Left cardiac atrium (tissue), 4 donors: ENCODE measurements at regions not wholly inside any gene's neighbourhood (a gene's known extent, or its start where the extent isn't known, plus 50 kb on each side); places are given as distances from the start of the nearest gene placed in this dataset.
"Not testable (repeated sequence)": the region's sequence is repeated elsewhere in the genome, so short reads cannot be mapped to it uniquely, and the experiment has no call there.

Experiments
- ATAC-seq, 2 donors: fragments of 200-7000 bp; cut with Tn5 transposase; one replicate each; pipeline ENCODE4 v1.9.1; 2020; ENCODE audit warnings: mild to moderate bottlenecking in 2 of 2, moderate library complexity in 2 of 2
- DNase-seq: peaks from one replicate; pipeline ENCODE4 v3.0.0-alpha.2; 2020
- intact Hi-C, 2 donors: fragments of 100-400 bp; cut with DNase I; formaldehyde crosslinking; loops; one replicate each; pipeline versions ENCODE4 v1.14.1 to v1.15.1; 2022 to 2023
- donor health status: DM: no; HTN: yes; CAD: no.
- donor health status: DM: no; HTN: yes; CAD: no; lungs with severe emphysema.
- donor health status: DM: yes; HTN: yes; CAD: no.
- donor health status: Dilated cardiomyopathy.

- DNase-seq (no peak), ATAC-seq (no peak)
- intact Hi-C loops: no loop called here
These were observed 181.3 kb upstream of the FOXK1 start for GRCh38 chr7:4500812-4501211.

DNA sequence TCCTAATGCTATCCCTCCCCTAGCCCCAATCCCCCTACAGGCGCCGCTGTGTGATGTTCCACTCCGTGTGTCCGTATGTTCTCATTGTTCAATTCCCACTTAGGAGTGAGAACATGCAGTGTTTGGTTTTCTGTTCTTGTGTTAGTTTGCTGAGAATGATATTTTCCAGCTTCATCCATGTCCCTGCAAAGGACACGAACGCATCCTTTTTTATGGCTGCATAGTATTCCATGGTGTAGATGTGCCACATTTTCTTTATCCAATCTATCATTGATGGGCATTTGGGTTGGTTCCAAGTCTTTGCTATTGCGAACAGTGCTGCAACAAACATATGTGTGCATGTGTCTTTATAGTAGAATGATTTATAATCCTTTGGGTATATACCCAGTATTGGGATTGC, 174.2 kb upstream of the FOXK1 start:
- intact Hi-C loops, DNase-seq, ATAC-seq: not testable (repeated sequence)

DNA sequence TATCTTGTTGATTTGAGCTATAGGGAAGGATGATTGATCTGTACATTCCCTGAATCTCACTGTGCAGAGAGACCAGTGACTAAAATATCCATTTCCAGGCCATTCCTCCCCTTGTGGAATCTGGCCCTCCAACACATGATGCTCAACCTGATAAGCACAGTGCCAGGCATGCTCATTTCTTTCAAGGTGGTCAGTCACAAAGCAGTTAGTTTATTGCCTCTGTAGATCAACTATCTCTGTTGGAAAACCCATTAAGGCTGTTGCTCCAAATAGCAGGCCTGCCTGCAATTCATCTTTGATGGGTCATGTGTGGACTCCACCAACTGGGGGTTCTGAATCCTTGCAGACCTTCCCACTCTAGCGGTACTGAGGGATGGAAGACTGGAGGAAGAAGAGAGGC, 168.6 kb upstream of the FOXK1 start:
- DNase-seq (no peak), ATAC-seq (no peak)
- intact Hi-C loops: no loop called here

DNA sequence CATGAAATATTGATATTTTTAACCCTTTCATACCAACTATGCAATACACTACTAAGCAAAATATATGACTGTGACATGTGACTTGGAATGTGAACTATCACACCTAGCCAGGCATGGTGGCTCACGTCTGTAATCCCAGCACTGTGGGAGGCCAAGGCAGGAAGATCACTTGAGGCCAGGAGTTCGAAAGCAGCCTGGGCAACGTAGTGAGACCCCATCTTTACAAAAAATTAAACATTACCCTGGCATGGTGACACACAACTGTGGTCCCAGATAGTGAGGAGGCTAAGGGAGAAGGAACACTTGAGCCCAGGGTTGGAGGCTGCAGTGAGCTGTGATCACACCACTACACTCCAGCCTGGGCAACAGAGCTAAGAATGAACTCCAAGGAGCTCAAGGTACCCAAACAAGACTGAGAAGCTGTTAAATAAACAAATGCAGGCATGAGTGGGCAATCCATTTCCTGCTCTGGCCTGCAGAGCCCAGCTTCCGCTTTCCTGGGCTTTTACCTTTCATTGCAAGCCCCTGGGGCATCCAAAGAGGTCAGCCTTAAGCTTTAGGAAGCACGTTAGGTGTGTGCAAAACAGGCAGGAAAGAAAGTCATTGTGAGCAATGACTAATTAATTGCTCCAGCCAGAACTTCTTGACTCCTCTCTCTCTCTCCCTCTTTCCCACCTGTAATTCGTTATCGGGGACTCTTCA, 162.1 kb upstream of the FOXK1 start:
- intact Hi-C loops: no loop called here
- no peak for ATAC-seq

DNA sequence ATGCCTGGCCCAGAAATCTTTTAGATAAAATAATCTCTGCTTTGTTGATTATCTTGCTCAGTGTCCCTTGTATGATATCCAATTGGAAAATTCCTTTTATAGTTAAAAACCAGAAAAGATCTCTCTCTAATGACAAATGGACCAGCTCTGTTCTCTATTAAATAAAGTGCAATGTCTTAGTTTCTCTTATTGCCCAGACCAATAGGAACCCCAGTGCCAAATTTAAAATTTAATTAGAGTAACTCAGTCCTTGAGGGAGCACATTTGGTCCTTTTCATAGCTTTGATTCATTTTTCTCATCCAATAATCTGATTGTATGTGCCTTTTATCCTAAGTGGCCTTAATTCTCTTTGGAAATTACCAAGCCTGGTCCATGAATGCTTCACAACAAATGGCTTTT, 158.9 kb upstream of the FOXK1 start:
- intact Hi-C loops: no loop called here
- no peak for ATAC-seq
- no peak for DNase-seq

More for the DNA sequence above, 162.1 kb upstream of the FOXK1 start:
- no peak for DNase-seq

DNA sequence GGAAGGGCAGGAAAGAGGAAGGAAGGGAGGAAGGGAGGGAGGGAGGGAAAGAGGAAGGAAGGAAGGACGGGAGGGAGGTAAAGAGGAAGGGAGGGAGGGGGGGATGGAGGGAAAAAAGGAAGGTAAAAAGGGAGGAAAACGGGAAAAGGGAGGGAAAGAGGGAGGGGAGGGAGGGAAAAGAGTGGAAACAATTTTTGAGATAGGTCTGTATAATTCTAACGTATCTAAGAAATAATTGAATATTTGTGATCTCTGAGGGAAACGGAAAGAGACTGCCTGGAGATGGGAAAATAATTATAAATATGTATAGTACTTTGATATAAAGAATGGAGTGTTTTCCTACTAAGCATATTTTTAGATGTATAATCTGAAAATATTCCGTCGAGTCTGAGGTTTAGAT, 158.2 kb upstream of the FOXK1 start:
- intact Hi-C loops: no loop called here
- ATAC-seq (no peak), DNase-seq (no peak)

DNA sequence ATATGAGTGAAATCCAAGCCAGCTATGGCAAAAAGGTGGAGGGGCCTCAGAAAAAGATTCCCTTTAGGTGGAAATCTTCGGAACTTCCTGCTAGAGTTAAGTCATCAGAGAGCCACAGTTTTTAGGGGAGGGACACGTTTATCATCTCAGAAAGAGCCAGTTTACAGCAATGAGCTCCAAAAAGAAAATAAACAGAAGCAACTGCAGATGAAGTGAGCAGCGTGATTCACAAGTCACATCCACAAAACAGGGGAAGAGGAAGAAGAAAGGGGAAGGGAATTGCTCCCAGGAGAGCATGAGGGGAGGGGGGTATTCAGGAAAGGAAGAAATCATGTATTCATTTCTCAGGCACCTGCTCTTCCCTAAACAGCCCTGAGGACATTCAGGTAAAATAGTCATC, 156.2 kb upstream of the FOXK1 start:
- intact Hi-C loops: no loop called here
- DNase-seq (no peak), ATAC-seq (no peak)

- intact Hi-C loops: no loop called here
- DNase-seq (no peak), ATAC-seq (no peak)
These were observed 154.0 kb upstream of the FOXK1 start for GRCh38 chr7:4527988-4528636.

DNA sequence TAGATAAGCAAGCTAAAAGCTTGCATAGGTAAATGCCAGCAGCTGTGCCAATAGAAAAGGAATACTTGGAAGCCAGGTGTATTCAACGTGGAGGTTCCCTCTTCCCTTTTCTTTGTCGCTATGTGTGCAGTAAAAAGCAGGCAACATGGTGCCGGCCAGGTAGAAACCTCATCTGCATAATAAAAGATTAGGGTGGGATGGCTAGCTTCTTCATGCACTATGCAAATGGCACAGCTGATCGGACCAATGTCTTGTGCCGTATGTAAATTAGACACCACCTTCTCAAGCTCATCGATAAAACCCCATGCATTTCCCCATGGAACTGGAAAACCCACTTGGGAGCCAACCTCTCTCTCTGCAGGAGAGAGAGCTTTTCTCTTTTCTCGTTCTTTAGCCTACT, 150.9 kb upstream of the FOXK1 start:
- ATAC-seq: no peak
- DNase-seq: no peak
- intact Hi-C loops: no loop called here

DNA sequence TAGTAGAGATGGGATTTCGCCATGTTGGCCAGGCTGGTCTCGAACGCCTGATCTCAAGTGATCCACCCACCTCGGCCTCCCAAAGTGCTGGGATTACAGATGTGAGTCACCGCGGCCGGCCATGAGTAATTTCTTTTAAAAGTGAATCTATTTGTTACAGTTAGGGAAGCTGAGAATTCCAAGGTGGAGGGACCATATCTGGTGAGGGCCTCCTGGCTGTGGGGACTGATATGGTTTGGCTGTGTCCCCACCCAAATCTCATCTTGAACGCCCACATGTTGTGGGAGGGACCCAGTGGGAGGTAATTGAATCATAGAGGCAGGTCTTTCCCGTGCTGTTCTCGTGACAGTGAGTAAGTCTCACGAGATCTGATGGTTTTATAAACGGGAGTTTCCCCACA, 148.8 kb upstream of the FOXK1 start:
- intact Hi-C loops, ATAC-seq, DNase-seq: not testable (repeated sequence)

DNA sequence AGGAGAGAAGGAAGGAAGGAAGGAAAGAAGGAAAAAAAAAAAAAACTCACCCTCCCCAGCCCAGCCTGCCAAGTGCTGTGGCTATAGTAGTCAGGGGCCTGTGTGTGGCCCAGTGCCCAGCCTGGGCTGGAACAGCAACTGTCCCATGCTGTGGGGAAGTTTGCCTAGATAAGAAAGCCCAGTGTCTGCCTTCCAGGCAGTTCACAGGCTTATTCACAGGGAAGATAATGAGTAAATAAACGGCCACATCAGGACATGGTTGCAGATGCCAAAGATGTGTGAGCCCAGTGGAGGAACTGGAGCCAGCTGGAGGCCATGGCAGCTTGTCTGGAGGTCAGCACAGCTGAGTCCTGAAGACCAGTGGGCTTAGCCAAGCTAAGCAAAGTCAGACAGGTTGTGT, 132.4 kb upstream of the FOXK1 start:
- intact Hi-C loops: no loop called here
- DNase-seq (peak; percentile 70), ATAC-seq (peak; percentile 95 to 96)

DNA sequence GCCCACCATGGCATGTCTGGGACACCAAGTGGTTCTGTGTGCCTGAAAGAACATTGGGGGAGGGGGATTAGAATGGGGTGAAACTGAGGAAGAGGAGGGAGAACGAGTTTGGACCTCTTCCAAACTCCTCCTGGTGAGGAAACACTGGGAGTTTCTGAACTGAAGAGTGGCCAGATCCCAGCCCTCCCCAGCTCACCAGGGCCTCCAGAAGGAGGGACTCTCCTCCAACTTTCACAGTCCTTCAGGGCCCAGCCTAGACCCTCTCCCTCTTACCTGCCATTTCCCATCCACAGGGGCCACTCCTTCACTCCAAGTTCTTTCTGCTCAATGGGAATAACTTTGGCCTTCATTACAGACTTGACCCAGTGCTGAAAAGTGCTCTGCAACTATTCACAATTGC, 132.0 kb upstream of the FOXK1 start:
- DNase-seq (peak; percentile 20), ATAC-seq (peak; percentile 39 to 61)
- intact Hi-C loops: no loop called here

- ATAC-seq: no peak
- intact Hi-C loops: no loop called here
These were observed 129.1 kb upstream of the FOXK1 start for GRCh38 chr7:4552985-4553384.

DNA sequence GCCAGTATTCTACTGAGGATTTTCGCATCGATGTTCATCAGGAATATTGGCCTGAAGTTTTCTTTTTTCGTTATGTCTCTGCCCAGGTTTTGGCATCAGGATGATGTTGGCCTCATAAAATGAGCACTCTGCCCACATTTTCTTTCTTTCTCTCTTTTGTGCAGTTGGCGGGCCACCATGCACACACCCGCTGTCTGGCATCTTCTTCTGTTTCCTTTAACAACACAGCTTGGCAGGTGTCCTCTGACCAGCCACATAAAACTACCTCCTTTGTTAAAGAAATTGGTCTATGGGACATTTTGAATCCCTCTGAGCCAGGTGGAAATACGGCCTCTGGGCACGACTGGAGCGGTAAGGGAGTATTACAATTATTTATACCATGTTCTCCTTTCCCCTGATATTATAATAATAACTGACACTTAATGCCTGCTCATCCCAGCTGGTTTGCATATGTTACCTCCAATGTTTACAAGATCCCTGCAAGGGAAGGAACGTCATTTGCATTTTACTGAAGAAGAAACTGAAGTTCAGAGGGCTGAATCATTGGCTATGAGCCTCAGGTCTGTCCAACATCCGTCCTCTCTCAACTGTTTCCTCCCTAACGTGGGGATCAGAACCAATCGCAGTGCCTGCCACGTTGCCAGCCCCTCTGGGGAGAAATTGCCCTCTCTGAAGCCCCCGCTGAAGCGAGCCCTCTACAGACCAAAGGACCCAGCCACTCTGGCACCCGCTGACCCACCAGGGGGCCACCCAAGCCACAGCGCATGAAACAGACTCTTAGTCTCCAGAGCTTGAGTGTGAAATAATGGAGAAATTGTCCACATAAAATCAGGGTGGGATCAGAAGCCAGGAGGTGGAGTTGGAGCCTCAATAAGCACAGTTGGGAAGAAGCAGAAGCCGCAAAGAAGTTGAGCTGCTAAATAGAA, 125.0 kb upstream of the FOXK1 start:
- intact Hi-C loops: no loop called here
- DNase-seq: no peak
- no peak for ATAC-seq

More at GRCh38 chr7:4552985-4553384, 129.1 kb upstream of the FOXK1 start:
- no peak for DNase-seq

GRCh38 chr7:4561795-4562194, 120.3 kb upstream of the FOXK1 start:
- no peak for DNase-seq
- no peak for ATAC-seq
- intact Hi-C loops: no loop called here

- ATAC-seq: no peak
- no peak for DNase-seq
- intact Hi-C loops: no loop called here
These were observed 115.4 kb upstream of the FOXK1 start for GRCh38 chr7:4566714-4567113.

GRCh38 chr7:4574851-4575250, 107.2 kb upstream of the FOXK1 start:
- DNase-seq (no peak), ATAC-seq (no peak)
- intact Hi-C loops: no loop called here

DNA sequence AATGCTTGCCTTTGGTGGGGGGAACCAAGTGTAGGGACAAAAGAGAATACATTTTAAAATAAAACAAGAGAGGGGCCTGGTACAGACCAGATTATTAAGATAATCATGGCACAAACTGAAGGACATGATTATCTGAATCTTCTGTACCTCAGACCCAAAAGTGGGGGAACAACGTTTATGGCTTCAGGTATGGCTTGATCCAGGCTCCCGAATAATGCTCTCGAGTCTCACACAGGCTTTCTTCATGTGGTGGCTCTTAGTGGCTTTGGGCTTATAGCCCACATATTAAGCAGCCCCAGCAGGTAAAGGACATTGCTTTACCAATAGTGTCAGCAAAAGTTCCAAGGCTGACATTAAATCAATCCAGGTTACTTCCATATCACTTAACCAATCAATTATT, 106.8 kb upstream of the FOXK1 start:
- intact Hi-C loops: no loop called here
- ATAC-seq (no peak), DNase-seq (no peak)

DNA sequence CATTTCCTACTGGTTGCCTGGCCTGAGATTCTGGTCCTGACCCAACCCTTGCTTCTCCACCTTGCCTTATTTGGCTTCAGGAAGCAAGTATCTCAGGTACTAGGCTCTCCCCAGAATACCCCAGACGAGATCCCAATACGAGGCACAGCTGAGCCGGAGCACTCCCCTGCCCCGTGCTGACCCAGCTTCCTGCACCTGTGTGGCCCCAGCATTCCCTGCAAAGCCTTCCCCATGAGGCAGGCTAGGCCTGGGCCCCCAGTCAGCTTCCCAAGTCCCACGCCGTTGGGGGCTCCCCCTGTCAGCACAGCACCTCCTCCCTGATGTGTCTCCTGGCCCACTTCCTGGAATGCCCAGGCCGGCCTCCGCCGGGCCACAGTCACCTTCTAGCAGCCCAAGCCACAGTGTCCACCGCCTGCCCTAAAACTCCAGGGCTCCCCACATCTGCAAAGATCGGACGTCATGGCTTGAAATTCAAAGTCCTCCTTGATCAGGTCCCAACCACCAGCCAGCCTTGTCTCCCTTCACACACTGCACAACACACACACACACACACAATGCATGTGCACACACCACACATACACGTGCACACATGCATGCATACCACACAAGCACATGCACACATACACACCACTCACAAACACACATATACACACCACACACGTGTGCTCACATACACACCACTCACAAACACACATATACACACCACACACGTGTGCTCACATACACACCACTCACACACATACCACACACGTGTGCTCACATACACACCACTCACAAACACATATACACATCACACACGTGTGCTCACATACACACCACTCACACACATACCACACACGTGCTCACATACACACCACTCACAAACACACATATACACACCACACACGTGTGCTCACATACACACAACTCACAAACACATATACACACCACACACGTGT, 78.9 kb upstream of the FOXK1 start:
- ATAC-seq: no peak
- intact Hi-C loops: no loop called here
- no peak for DNase-seq
